ENCODE measurements at regions not wholly inside any gene's neighbourhood (a gene's known extent, or its start where the extent isn't known, plus 50 kb on each side); places are given as distances from the start of the nearest gene placed in this dataset.

- Histone ChIP-seq H3K4me3 (ENCODE audit: low read length) (no peak overlapping the region), H3K9me3 (ENCODE audit: control insufficient read depth, insufficient read depth, low read length) (no peaks in the 10 kb centered on the region), H3K36me3 (ENCODE audit: control insufficient read depth, insufficient read depth, low read length) (no peaks in the 10 kb centered on the region), H3K4me1 (ENCODE audit: control insufficient read depth, insufficient read depth, low read length) (no peaks in the 10 kb centered on the region), H3K27ac (ENCODE audit: low read length) (no peak overlapping the region), H3K27me3 (ENCODE audit: control insufficient read depth, insufficient read depth, low read length) (peaks cover 17% of the 10 kb centered on the region)
- 9% methylated on average over 15 of the region's 18 CpGs for WGBS (ENCODE audit: insufficient coverage)
- Mint-ChIP-seq H3K36me3 (no peaks in the 10 kb centered on the region), H3K4me3 (no peak overlapping the region), H3K4me1 (no peaks in the 10 kb centered on the region), H3K27me3 (ENCODE audit: low read depth in 2 of 2) (peaks cover 18 to 30% of the 10 kb centered on the region in 2 donors), H3K9me3 (no peaks in the 10 kb centered on the region), H3K27ac (no peak overlapping the region)
- no peak for DNase-seq
- intact Hi-C loops (cut with micrococcal nuclease), result no loop called here
- TF ChIP-seq CTCF (IDR thresholded peaks at IDR 0.05), result no peak
- ATAC-seq, result peak in 1 of 3 donors; percentile 40
These were observed 57.2 kb upstream of the ZNRF4 start for GRCh38 chr19:5397804-5398692.

DNA sequence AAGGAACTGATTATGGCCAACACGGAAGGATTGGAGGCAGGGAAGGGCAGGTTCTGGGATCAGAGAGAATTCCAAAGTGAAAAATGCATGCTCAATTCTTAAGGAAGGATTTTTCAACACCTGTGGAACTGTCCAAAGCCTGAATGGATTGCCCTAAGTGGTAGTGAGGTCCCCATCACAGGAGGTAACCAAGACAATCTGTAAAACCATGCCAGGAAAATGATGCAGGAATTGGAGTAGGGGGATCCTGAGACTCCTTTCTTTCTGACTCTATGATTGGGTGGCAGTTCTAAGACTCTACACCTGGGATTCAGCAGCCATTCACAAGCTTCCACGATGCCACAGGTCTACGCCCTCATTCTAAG is 56.5 kb upstream of the ZNRF4 start:
- 83% methylated on average over 3 of the region's 3 CpGs for WGBS (ENCODE audit: insufficient coverage)
- no peaks in the 10 kb centered on the region for H3K9me3 Mint-ChIP-seq
- no peak overlapping the region for H3K4me3 Mint-ChIP-seq
- Histone ChIP-seq H3K4me1 (ENCODE audit: control insufficient read depth, insufficient read depth, low read length) (no peaks in the 10 kb centered on the region), H3K27me3 (ENCODE audit: control insufficient read depth, insufficient read depth, low read length) (peaks cover 19% of the 10 kb centered on the region), H3K9me3 (ENCODE audit: control insufficient read depth, insufficient read depth, low read length) (no peaks in the 10 kb centered on the region), H3K27ac (ENCODE audit: low read length) (no peak overlapping the region), H3K4me3 (ENCODE audit: low read length) (no peak overlapping the region), H3K36me3 (ENCODE audit: control insufficient read depth, insufficient read depth, low read length) (no peaks in the 10 kb centered on the region)
- DNase-seq (no peak), ATAC-seq (no peak)
- no peak overlapping the region for H3K27ac Mint-ChIP-seq
- H3K4me1 Mint-ChIP-seq, result no peaks in the 10 kb centered on the region
- H3K36me3 Mint-ChIP-seq, result no peaks in the 10 kb centered on the region
- H3K27me3 Mint-ChIP-seq (ENCODE audit: low read depth in 2 of 2), result peaks cover 12 to 26% of the 10 kb centered on the region in 2 donors
- intact Hi-C loops (cut with micrococcal nuclease), result no loop called here
- TF ChIP-seq CTCF (IDR thresholded peaks at IDR 0.05), result no peak

- Mint-ChIP-seq H3K9me3 (peaks cover 9% of the 10 kb centered on the region in 2 donors), H3K27ac (no peak overlapping the region)
- peak; percentile 26 to 70 for DNase-seq
These were observed 51.1 kb upstream of the ZNRF4 start for GRCh38 chr19:5403968-5404640.

More at GRCh38 chr19:5403968-5404640, 51.1 kb upstream of the ZNRF4 start:
- WGBS (ENCODE audit: insufficient coverage), result 4% methylated on average over 10 of the region's 12 CpGs
- Histone ChIP-seq H3K36me3 (ENCODE audit: control insufficient read depth, insufficient read depth, low read length) (no peaks in the 10 kb centered on the region), H3K9me3 (ENCODE audit: control insufficient read depth, insufficient read depth, low read length) (no peaks in the 10 kb centered on the region), H3K4me3 (ENCODE audit: low read length) (no peak overlapping the region), H3K27me3 (ENCODE audit: control insufficient read depth, insufficient read depth, low read length) (peaks cover 2% of the 10 kb centered on the region), H3K4me1 (ENCODE audit: control insufficient read depth, insufficient read depth, low read length) (no peaks in the 10 kb centered on the region), H3K27ac (ENCODE audit: low read length) (no peak overlapping the region)
- TF ChIP-seq CTCF (IDR thresholded peaks at IDR 0.05), result no peak
- no peaks in the 10 kb centered on the region for H3K36me3 Mint-ChIP-seq
- no peaks in the 10 kb centered on the region for H3K4me1 Mint-ChIP-seq
- intact Hi-C loops (cut with micrococcal nuclease), result no loop called here
- peaks cover 7 to 8% of the 10 kb centered on the region in 2 donors for H3K27me3 Mint-ChIP-seq (ENCODE audit: low read depth in 2 of 2)
- ATAC-seq, result peak; percentile 57 to 73 (median 70)
- no peak overlapping the region for H3K4me3 Mint-ChIP-seq

Measured in natural killer cell (primary cell).